Fibroblast of mammary gland (primary cell): ENCODE measurements at regions not wholly inside any gene's neighbourhood (a gene's known extent, or its start where the extent isn't known, plus 50 kb on each side); places are given as distances from the start of the nearest gene placed in this dataset.

ENCODE experiments used
- DNase-seq: peaks from one replicate; pipeline ENCODE4 v3.0.0-alpha.2; 2010; ENCODE audit warnings: low read depth
- H3K4me3 ChIP-seq: 2 replicates; pipeline ENCODE4 v1.5.1; 2011; ENCODE audit warnings: low read depth, mild to moderate bottlenecking, low read length, moderate library complexity; ENCODE audit not compliant: control insufficient read depth
- TF ChIP-seq, protein P1 (sequence below): conservative IDR thresholded peaks from 2 replicates; pipeline ENCODE4 v1.5.1; 2011; ENCODE audit warnings: low read depth, low read length, inconsistent platforms; ENCODE audit not compliant: control insufficient read depth, insufficient read depth

DNA sequence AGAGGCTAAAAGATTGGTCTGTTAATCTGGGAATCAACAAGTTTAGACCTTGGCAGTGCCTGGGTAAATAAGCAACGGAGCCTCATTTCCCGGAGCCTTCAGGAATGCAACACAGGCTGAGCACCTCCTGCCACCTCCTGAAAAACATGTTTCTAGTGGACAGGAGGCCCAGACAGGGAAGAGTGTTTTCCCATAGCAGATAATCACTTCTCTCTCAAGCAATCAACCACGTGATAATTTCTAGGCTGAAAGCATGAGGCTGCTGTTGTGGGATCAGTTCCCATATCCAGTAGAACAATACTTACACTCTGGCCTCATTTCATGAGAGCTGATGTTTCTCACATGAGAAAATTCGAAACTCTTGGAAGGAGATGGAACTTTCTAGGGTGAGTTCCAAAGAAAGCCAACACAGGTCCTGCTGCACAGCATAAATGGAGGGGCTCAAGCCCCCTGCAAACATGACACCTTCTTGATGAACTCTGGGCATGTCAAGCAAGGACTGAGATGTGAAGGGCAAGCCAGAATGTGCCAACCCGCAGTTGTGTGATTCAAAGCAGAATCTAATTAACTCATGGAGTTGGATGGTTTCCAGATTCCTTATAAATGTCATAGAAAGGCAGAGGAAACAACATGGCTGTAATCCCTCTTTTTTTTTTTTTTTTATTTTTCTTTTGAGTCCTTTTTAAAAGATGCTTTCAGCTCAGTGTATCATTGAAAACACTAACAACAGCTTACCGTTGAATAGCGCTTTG, 228.5 kb upstream of the SESN3 start:
- TF ChIP-seq, protein P1, sequence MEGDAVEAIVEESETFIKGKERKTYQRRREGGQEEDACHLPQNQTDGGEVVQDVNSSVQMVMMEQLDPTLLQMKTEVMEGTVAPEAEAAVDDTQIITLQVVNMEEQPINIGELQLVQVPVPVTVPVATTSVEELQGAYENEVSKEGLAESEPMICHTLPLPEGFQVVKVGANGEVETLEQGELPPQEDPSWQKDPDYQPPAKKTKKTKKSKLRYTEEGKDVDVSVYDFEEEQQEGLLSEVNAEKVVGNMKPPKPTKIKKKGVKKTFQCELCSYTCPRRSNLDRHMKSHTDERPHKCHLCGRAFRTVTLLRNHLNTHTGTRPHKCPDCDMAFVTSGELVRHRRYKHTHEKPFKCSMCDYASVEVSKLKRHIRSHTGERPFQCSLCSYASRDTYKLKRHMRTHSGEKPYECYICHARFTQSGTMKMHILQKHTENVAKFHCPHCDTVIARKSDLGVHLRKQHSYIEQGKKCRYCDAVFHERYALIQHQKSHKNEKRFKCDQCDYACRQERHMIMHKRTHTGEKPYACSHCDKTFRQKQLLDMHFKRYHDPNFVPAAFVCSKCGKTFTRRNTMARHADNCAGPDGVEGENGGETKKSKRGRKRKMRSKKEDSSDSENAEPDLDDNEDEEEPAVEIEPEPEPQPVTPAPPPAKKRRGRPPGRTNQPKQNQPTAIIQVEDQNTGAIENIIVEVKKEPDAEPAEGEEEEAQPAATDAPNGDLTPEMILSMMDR = no peak
- DNase-seq = peak; percentile 51

DNA sequence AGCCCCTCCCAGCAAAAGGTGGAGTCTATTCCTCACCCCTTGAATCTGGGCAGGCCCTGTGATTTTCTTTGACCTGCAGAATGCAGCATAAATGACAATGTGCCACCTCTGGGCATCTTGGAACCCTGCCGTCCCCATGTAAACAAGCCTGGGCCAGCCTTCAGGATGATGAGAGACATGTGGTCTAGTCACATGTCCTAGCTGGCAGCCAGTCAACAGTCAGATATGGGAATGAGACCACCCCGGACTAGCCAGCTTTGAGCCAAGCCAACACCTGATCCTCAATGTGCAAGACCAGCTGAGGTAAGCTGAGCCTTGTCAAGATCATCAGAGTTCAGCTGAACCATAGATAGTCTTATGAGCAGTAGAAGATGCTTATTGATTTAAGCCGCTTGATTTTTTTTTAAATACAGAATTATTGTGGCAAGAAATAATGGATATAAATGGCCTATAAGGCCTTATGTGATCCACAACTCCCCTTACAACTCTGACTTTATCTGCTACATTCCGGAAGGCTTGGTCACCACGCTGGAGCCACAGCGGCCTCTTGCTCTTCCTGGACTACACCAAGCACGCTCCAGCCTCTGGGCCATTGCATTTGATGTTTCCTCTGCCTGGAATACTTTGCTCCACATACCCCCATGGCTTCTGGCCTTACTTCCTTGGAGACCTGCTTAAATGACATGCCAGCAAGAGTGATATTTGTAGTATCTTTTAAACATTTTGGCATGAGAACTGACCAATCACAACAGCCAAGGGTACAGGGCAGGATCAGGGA, 225.9 kb upstream of the SESN3 start:
- TF ChIP-seq, protein P1 = no peak
- H3K4me3 ChIP-seq = no peak overlapping the region
- peak; percentile 18 for DNase-seq

More for the DNA sequence above, 228.5 kb upstream of the SESN3 start:
- H3K4me3 ChIP-seq = no peak overlapping the region

- TF ChIP-seq, protein P1 = no peak
- no peak for DNase-seq
- no peak overlapping the region for H3K4me3 ChIP-seq
Observed at GRCh38 chr11:95455228-95455970, 224.4 kb upstream of the SESN3 start.

- no peak for DNase-seq
- TF ChIP-seq, protein P1 = no peak
- H3K4me3 ChIP-seq = no peak overlapping the region
Observed at GRCh38 chr11:95453616-95454171, 222.7 kb upstream of the SESN3 start.

DNA sequence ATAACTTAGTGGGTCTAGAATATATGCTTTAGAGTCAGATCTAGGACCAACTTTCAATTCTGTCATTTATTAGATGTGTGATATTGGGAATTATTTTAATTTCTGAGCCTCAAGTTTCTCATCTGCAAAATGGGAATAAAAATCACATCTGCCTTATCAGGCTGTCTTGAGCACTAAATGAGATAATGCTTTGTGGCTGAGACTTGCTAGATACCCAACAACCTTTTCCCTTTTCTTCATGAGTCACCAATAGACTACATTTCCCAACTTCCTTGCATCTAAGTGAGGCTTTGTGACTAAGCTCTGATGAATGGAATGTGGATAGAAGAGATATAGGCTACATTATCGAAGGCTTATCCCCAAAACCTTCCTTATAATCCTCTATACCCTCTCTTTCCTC, 220.7 kb upstream of the SESN3 start:
- TF ChIP-seq, protein P1 = no peak

GRCh38 chr11:95451261-95451660, 220.3 kb upstream of the SESN3 start:
- TF ChIP-seq, protein P1 = no peak
- H3K4me3 ChIP-seq = no peak overlapping the region
- DNase-seq = no peak

More for the DNA sequence above, 220.7 kb upstream of the SESN3 start:
- H3K4me3 ChIP-seq = no peak overlapping the region
- DNase-seq = peak; percentile 91
